ENCODE measurements at regions not wholly inside any gene's neighbourhood (a gene's known extent, or its start where the extent isn't known, plus 50 kb on each side); places are given as distances from the start of the nearest gene placed in this dataset.
A peak's percentile ranks its signal among the peaks of the same experiment; 100 is the strongest.

DNA sequence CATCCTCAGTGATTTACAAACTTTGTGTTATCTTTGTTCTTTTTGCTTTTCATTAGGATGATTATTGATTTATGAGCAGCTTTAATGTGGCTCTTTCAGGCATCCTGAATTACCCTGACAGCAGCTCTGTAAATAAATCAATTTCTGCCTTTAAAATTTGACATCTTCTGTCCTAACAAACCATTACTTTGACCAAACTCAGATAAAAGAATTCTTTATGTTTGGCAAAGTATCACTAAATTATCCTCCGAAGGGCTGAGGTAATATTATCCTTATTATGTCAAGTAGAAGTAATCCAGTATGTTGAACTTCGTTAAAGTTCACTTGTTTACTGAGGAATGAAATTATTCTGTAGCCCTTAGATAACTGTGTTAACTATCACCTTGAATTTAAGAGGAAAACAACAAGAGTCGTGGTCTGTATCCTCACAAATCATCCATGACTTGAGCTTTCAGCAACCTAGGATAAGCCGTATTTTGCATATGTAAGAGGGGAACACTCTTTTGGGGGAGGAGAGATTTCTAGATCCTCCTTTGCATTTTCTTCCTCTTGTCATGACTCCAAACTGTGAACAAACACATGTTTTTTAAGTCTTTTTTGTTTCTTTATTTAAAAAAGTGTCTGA, 173.2 kb upstream of the STAC start:
- no peak for DNase-seq

DNA sequence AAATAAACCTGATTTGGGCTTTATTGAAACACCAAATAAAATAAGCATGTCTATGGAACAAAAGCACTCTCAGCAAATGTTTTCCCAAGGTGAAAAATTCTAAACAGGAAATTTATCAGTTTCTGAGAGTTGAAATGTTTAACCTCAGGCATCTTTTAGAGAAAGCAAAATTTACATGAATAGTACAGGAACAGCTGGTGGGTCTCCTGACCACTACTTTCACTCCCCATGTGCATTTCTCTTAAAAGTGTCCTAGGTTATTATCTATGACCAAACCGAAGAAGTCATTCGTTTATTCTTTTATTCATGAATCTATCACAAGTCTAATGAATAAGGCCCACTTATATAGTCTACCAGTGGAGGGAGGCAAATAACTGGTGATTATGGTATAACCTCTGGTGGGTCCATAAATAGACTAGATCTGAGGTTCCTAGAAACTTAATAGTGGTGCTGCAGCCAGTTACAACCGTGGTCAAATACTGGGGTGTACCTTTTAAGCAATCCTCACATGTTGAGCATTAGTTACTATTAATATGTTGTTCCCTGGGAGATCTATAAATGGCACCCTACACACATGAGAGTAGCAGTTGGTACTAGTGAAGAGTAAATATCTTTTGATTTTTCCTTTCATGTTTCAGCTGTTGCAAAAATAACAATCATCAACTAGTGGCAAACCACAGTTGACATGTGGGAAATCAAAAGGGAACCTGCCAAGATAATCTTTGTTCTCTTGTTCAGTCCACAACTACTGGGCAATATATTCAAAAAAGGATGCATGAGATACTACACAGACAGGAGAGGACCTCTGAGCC, 169.3 kb upstream of the STAC start:
- DNase-seq: no peak

DNA sequence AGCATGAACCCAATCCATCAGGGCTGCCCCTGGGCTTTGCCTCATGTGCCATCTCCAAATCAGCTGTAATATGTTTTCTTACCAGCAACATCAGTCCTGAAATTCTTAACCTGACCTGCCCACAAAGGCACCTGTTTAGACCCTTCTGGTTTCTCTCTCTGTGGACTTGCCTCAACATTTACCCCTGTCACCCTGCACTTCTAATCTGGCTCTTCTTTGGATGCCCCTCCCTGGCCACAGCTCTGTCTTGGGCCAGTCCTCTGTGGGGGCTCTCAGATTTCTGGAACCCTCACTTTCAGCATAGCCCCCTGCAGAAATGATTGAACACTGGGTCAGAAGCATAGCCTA, 168.7 kb upstream of the STAC start:
- no peak for DNase-seq

DNA sequence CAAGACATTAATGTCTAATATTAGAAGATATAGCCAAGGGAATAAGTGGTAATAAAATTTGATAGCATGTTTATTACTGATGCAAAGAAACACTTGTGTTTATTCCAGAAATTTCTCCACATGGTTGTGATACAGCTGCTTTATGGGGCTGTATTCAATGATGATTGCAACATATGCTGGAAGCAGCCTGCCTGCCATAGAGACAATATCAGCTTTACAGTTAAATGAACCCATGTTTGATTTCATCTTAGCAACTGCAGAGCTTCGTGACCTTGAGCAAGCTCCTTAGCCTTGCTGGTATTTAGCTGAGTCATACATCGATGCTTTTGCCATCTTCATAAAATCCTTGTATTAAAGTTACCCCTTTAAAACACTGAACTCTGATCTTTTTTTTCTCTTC, 168.1 kb upstream of the STAC start:
- DNase-seq: no peak

DNA sequence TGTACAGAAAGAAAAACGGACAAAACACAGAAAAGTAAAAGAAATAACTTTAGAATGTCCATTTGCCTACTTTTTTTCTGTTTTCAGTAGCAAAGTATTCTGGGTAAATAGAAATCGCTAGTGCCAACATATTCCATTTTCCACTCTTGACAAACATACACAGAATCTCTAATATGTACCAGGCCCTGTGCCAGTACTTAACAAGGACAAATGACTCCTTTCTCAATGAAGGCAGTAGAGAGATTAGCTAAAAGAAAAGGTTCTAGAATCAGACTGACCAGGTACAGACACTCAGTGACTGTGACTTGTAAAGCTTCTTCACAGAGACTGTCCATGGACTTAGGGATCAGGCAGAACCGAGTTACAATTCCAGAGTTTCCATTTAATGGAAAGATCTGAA, 165.8 kb upstream of the STAC start:
- no peak for DNase-seq

DNA sequence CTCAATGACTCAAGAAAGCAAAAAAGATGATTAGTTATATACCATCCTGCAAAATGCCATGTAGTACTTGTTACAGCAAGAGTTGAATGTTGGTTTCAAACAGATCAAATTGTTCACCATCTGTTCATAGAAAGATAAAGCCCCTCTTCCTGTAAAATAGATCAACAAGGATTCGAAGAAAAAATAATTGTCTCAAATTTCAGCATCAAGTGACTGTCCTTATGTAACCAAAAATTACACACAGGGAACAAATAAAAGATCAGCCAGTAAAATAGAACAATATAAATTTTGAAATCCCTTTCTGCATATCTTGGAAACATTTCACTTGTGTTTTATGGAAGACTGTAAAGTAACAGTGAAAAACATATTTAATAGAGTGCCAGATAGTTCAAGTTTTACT, 165.1 kb upstream of the STAC start:
- DNase-seq: no peak

DNA sequence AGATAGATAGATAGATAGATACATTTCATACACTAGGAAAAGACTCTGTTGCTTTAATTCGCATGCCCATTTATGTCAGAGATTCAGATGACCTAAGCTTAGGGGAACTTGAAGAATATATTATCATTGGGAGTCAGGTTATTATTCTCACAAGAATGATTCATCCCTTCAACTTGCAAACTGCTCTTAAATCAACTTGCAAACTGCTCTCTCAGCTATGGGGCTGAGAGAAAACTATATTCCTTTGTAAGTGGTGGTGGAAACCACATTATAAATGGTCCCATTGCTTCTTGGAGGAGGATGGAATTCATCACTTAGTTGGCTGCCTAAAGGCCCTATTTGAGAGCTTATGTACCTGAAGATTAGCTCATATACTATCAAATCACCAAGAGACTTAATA, 160.9 kb upstream of the STAC start:
- no peak for DNase-seq

DNA sequence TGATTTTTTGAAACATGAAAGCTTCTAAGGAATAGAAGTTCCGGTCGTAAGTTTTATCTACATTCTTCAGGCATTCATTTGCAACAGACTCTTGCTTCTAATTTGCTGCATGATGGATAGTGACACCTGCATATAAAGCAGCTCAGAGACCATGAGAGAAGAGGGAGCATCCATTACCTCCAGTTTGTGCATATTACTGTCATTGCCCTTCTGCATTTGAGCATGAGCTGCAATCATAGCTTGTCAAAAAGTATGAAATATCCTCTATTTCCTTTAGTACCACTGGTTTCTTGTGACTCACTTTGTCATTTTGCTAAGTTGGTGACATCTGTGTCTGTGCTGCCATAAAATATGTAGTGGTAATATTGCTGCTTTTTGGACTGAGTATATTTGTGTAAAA, 160.1 kb upstream of the STAC start:
- no peak for DNase-seq

DNA sequence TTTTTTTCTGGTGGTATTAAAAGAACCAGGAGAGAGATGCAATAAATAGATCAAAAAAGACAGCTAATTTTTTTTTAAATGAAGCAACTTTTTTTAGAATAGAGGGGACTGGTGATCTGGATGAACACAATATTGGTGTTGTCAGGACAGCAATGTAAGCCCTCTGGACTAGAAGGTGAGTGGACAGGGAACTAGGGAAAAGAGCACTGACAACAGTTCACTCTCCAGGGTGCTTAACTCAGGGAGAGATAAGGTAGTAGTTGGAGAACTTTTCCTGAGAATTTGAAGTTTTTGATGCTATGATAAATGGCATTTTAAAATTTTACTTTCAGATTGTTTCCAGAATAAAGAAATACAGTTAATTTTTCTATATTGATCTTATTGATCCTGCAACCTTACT, 158.3 kb upstream of the STAC start:
- DNase-seq: no peak

DNA sequence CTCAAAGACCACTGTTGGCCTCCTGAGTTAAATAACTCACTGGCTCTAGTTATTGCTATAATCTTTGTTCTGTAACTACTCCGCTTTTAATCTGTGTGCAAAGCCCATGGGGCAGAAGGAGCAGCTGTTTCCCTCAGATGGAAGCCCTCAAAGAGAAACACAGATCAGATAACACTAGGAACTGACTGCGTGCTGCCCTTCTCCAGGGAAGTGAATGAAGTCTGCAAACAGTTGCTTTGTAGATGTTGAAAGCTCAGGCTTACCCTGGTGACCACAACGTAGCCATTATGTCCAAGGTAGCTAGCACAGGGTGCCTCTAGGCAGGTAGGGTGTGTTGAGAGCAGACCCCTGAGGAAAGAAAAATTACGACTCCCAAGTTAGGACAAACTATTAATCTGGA, 152.3 kb upstream of the STAC start:
- DNase-seq: peak; percentile 60

DNA sequence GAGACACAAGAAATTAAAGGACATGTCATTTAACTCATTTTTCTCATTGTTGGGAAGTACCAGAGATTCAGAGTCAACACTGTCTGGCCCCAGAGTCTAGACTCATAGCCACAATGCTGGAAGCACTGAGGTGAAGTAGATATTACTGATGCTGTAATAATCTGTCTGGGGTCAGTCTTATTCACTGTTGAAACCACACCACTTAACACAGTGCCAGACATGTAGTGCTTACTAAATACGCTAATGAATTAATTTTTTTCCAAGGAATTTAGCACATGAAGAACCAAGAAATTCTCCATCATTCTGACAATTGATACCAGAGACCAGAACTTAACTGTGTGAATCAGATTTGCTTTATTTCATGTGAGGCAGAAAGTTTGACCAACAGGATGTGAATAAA, 150.8 kb upstream of the STAC start:
- DNase-seq: no peak

DNA sequence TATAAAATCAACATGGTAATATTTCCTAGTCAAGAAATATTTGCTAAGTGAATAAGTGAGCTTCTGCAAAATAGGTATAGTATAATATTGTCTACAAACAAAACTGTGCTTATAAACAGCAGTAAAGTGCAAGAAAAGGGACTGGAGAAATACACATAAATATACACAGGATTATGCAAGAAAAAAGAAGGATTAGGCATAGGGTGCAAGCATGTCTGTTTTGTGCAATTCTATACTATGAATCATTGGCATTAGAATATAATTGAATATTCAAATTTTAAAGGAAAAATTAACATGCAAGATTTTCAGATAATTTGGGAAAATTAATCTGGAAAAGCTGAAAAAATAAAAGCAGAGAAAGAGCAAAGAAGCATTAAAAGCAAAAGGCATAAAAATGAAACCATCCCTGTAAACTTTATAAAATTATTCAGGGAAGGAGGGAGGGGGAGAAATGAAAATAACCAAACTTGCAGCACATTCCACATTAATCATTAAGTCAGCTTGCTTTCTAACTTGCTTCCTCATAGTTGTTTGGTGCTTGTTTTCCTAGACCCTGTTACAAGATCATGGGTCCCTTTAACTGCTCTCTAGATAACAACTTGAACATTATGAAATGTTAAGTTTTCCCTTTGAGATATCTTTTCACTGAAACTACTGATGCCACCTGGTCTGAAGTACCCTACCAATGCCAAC, 147.4 kb upstream of the STAC start:
- DNase-seq: no peak

DNA sequence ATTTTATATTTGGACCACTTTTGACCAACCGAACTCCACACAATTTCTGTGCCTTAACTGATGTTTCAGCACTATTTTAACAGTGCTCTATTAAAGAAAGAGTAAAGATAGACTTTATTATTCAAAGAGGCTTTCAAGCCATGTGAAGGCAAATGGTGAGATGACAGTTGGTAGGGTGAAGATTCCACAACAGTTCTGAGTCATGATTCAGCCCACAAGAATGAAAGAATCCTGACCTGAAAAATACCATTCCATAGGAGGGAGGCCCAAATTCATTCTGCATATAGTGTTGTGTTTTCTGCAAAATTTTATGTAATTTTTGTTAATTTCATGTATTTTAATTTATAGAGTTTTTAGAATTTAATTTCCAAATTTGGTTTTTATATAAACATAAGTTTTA, 135.6 kb upstream of the STAC start:
- no peak for DNase-seq

DNA sequence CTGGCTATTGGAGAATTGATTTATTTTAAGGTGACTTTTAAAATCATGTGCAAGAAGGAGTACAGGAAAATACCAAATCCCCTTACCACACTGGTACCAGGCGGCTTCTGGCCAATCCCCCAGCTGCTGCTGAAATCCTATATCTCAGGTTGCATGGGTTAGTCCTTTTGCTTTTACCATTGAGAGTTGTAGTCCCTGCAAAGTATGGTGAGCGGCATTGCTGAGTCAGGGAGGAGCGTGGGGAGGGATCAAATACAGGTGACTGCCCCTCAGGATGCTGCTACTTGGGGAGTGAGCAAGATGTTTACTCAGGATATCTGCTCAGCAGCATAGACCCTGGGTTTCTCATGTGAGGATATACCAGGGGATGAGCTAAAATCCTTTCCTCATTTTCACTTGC, 131.9 kb upstream of the STAC start:
- no peak for DNase-seq

DNA sequence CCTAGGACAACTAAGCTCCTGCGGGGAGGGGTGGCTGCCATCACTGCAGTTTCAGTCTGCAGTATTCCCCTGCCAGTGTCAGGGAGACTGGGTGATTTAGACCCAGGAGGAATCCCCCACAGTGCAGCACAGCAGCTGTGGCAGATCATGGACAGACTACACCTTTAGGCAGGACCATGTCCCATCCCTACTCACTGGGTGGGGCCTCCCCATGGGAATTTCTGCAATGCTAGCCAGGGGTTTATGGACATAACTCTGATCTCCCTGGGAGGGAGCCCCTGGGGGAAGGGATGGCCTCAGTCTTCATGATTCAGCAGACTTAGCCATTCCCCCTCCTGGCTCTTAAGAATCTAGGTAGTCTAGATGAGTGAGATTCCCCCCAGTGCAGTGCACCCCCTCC, 130.1 kb upstream of the STAC start:
- DNase-seq: no peak

DNA sequence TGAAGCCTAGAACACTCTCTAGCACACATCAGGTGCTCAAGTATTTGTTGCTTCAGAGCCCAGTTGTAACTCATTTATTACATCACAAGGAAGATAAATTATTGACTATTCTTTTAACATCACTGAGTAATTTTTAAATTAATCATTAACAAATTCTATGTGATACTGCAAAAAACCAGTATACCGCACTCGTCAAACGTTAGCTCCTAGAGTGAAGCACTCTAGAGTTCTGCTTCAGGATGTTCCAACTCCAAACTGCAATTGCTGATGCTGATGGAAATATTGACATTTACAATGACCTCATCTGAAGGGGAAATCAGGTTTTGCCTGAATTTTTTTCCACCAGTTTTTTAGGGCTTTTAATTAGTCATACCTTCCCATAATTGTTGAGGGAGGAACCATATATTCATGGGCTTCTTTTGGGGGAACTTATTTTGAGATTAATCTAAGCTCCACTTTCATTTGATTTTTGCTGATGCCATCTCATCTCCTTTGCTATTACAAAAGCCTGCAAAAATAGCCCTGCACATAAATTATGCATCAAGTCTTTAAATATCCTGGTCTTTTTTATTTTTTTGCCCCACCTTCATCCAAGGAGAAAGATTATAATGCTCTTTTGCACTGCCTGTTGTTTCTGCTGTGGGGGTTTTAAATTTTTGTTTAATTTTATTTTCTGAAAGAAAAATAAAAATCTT, 123.0 kb upstream of the STAC start:
- DNase-seq: no peak

DNA sequence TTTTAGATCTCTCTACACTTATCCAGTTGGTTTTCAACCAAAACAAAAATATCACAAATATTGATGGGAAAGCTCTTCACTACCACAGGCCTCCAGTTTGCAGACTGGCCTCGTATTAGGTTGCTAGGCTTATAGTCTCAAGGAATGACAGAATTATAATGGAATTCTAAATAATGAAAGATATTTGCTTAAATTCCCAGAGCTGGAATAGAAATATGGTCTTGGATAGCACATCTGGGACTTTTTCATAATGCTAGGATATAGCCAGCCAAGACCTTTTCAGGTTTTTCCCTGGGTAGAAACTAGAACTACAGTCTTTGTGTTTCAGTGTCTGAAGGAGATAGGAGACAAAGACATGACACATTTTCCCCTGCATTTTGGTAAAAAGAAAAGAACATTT, 121.9 kb upstream of the STAC start:
- no peak for DNase-seq

DNA sequence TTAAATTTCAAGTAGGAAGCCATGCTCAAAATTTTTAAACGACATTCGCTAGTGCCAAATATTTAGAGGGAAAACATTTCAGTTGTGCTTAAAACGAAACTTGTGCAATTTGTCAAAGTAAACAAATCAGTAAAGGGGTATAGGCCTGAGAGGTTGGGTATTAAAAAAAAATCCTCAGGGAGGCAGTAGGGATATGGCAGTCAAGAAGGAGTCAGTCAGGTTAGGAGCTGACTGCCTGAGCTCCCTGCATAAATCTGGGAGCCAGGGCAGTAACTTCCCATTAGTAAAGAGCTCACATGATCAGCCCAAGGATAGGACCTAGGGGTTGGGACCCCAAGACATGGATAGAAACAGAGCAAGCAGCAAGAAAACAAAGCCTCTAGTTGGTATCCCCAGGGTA, 120.7 kb upstream of the STAC start:
- no peak for DNase-seq

DNA sequence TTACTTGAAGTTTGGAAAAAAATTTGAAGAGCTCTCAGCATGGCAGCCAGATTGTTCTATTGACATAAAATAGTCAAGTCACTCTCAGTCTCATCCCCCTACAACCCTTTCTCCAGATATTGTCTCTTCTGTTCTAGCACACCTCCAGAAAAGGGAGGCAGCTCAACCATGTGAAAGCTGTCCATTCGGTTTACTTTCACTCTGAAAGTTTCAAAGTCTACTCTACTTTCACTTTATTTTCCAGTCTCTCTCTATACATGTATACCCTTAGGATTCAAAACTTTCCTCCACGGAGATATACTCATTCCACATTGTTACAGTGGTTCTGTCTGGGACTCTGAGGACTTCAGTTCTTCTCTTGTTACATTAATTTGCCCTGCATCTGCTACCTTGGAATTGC, 111.0 kb upstream of the STAC start:
- no peak for DNase-seq

DNA sequence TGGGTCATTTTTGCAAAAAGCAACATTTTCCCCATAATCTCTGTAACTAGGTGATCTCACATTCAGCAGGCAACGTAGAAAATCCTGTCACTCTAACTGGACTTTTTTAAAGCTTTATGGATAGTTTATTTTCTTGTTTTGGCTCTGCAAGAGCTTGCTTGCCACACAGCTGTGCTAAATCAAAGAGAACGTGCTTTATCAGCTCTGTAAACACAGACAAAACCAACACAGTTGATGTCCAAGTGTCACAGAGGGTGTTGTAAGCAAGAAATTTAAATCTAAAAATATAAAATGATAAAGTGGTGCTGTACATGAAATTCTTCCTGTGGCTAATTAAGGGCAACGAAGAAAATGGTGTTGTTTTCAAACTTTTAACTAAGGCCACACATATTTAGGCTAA, 97.5 kb upstream of the STAC start:
- DNase-seq: no peak

DNA sequence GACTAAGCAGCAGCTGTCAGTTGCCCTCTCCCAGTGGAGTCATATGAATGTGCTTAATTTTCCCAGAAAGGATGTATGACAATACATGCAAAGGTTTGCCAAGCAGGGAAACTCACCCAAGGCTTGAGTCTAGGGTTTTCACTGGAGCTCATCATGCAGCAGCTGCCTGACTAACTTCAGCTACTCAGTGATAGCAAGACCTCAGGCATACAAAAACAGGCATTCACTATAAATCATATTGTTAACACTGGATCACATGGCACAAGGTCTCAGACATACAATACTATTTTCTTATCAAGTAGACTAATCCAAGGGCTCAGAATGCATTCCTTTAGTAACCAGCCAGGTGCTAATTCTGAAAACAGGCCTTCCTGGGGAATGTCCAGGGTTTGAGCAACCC, 85.0 kb upstream of the STAC start:
- DNase-seq: no peak

DNA sequence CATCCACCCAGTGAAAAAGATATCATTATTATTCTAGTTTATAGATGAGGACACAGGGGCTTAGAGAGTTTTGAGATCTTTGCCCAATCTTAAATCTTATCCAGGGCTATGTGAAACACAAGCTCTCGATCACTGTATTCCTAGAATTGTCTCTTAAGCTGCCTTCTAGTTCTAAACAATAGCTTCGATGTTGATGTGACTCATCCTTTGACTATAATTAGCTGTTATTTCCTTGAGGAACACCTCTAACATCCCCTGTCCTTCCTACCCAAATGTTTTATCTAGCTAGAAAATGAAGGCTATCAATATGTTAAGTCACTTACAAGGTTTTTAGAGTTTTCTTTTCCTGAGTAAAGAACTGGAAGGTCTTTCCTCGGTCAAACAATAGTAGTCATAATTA, 83.1 kb upstream of the STAC start:
- no peak for DNase-seq

DNA sequence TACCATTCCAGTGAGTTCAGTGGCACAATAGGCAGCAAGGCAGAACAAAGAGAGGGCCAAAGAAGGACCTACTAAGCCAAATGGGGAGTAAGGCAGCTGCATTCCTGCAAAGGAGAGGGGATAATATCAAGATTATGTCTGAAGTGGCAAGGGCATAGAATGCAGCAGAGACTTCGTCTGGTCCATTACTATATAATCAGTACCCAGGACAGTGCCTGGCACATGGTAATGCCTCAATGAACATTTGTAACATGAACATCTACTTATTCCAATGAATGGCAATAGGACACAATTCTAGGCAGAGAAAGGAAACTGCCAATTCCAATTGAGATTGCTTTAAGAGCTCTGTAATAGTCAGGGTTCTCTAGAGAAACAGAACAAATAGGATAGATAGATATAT, 82.1 kb upstream of the STAC start:
- no peak for DNase-seq

DNA sequence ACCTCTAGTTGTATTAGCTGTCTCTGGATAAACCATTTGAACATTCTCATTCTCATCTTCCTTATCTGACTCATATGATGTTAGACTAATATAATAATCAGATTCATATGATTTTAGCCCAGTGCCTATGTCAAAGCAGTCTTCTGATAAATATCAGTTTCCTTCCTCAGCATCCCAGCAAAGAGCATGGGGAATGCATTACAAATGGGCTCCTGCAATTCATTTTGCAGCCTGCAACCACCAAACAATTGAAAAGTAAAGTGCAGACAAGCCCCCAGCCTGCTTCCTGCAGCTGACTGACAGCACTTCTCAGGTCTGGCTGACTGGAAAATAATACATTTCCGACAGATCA, 78.2 kb upstream of the STAC start:
- no peak for DNase-seq

Measured in right hindlimb (tissue), 1 donor.